Fibroblast of the aortic adventitia (primary cell): ENCODE measurements at regions not wholly inside any gene's neighbourhood (a gene's known extent, or its start where the extent isn't known, plus 50 kb on each side); places are given as distances from the start of the nearest gene placed in this dataset.

Source experiments
- DNase-seq: peaks from one replicate; pipeline ENCODE4 v3.0.0-alpha.2; 2010; ENCODE audit warnings: low read depth
- H3K4me3 ChIP-seq: 2 replicates; pipeline ENCODE4 v1.5.1; 2011; ENCODE audit warnings: low read depth, mild to moderate bottlenecking, control low read depth, low read length, moderate library complexity
- CTCF ChIP-seq: IDR thresholded peaks from 2 replicates; pipeline ENCODE4 v1.5.1; 2011; ENCODE audit warnings: mild to moderate bottlenecking, low read length, control low read depth, inconsistent platforms; ENCODE audit not compliant: insufficient read depth

GRCh38 chr3:154616298-154616697, 186.3 kb upstream of the GPR149 start:
- TF ChIP-seq CTCF: no peak
- no peak overlapping the region for H3K4me3 ChIP-seq
- DNase-seq: no peak

GRCh38 chr3:154615471-154615870, 185.5 kb upstream of the GPR149 start:
- DNase-seq: no peak
- no peak for TF ChIP-seq CTCF
- no peak overlapping the region for H3K4me3 ChIP-seq

GRCh38 chr3:154614601-154615000, 184.6 kb upstream of the GPR149 start:
- H3K4me3 ChIP-seq: no peak overlapping the region
- no peak for TF ChIP-seq CTCF
- no peak for DNase-seq

- no peak overlapping the region for H3K4me3 ChIP-seq
- DNase-seq: no peak
- TF ChIP-seq CTCF: no peak
Observed at GRCh38 chr3:154614078-154614477, 184.1 kb upstream of the GPR149 start.

- no peak overlapping the region for H3K4me3 ChIP-seq
- no peak for TF ChIP-seq CTCF
- DNase-seq: no peak
Observed at GRCh38 chr3:154602241-154602640, 172.3 kb upstream of the GPR149 start.

GRCh38 chr3:154598166-154598565, 168.2 kb upstream of the GPR149 start:
- H3K4me3 ChIP-seq: no peak overlapping the region
- no peak for DNase-seq
- no peak for TF ChIP-seq CTCF

GRCh38 chr3:154590675-154591384, 160.8 kb upstream of the GPR149 start:
- DNase-seq: no peak
- no peak overlapping the region for H3K4me3 ChIP-seq
- no peak for TF ChIP-seq CTCF
